ENCODE measurements at regions not wholly inside any gene's neighbourhood (a gene's known extent, or its start where the extent isn't known, plus 50 kb on each side); places are given as distances from the start of the nearest gene placed in this dataset.

- TF ChIP-seq CTCF (IDR thresholded peaks at IDR 0.05): no peak
- TF ChIP-seq ESRRA (CRISPR knock-in tag; IDR thresholded peaks at IDR 0.05; ENCODE audit: borderline replicate concordance): no peak
- TF ChIP-seq ZNF281 (CRISPR knock-in tag; IDR thresholded peaks at IDR 0.05): no peak
- no peak for TF ChIP-seq GABPB1 (CRISPR knock-in tag; IDR thresholded peaks at IDR 0.05)
- no peak for TF ChIP-seq USF1 (CRISPR knock-in tag; IDR thresholded peaks at IDR 0.05)
- TF ChIP-seq SP1 (CRISPR knock-in tag; conservative IDR thresholded peaks at IDR 0.05): no peak
- TF ChIP-seq CBFB (CRISPR knock-in tag; IDR thresholded peaks at IDR 0.05; ENCODE audit: low read depth): no peak
- no peak for TF ChIP-seq ZNF232 (CRISPR knock-in tag; IDR thresholded peaks at IDR 0.05)
- no peak for TF ChIP-seq MLX (CRISPR knock-in tag; IDR thresholded peaks at IDR 0.05)
- no peak for TF ChIP-seq CREM (CRISPR knock-in tag; IDR thresholded peaks at IDR 0.05)
- no peak for TF ChIP-seq KAT7 (CRISPR knock-in tag; IDR thresholded peaks at IDR 0.05; ENCODE audit: borderline replicate concordance)
- TF ChIP-seq NFE2L1 (CRISPR knock-in tag; IDR thresholded peaks at IDR 0.05): no peak
Measured at GRCh38 chrX:19182785-19183184, 60.5 kb upstream of the ADGRG2 start.
